IMR-90 (cell line): ENCODE measurements at regions not wholly inside any gene's neighbourhood (a gene's known extent, or its start where the extent isn't known, plus 50 kb on each side); places are given as distances from the start of the nearest gene placed in this dataset.

Source experiments
- ATAC-seq: fragments of 200-7000 bp; cut with Tn5 transposase; 2 replicates; pipeline ENCODE4 v1.9.1; 2020; ENCODE audit warnings: low read depth, mild to moderate bottlenecking, moderate library complexity
- BruUV-seq: library from RNA; stranded (reverse); fragments of 400-500 nt; replicated peaks from 2 replicates; lab custom pipeline; 2021; lab: Mats Ljungman, UMichigan
- CTCF ChIA-PET: fragments of 300-600 bp; formaldehyde crosslinking; extraction: SDS; loops from one replicate; lab custom pipeline; 2021; ENCODE audit warnings: antibody characterized with exemption; lab: Yijun Ruan, JAX
- POLR2A ChIA-PET: fragments of 300-600 bp; sonication (Branson Sonifier 250); formaldehyde crosslinking; loops from one replicate; lab custom pipeline; 2022; ENCODE audit warnings: antibody characterized with exemption; ENCODE audit not compliant: unreplicated experiment; lab: Charles Lee
- DNase-seq: peaks from one replicate; pipeline ENCODE4 v3.0.0; 2013
- H2AFZ ChIP-seq: replicated peaks from 2 replicates; pipeline ENCODE3; 2013; ENCODE audit warnings: low read length, mild to moderate bottlenecking; ENCODE audit not compliant: poor library complexity
- H2AK5ac ChIP-seq: 2 replicates; pipeline ENCODE4 v1.6.1; 2013; ENCODE audit warnings: low read depth, low read length, inconsistent platforms
- H2AK9ac ChIP-seq: replicated peaks from 2 replicates; pipeline ENCODE3; 2013; ENCODE audit warnings: mild to moderate bottlenecking, low read depth, low read length, moderate library complexity; ENCODE audit not compliant: poor library complexity
- H2BK120ac ChIP-seq: 2 replicates; pipeline ENCODE4 v1.6.1; 2013; ENCODE audit warnings: low read depth, low read length, inconsistent platforms
- H2BK15ac ChIP-seq: 3 replicates; pipeline ENCODE4 v1.6.1; 2013; ENCODE audit warnings: low read depth, low read length, inconsistent platforms
- H2BK20ac ChIP-seq: 2 replicates; pipeline ENCODE4 v1.6.1; 2013; ENCODE audit warnings: low read depth, mild to moderate bottlenecking, inconsistent platforms, low read length, moderate library complexity
- H2BK5ac ChIP-seq: 2 replicates; pipeline ENCODE4 v1.6.1; 2013; ENCODE audit warnings: mild to moderate bottlenecking, low read depth, low read length, inconsistent platforms; ENCODE audit not compliant: poor library complexity, severe bottlenecking
- H3K14ac ChIP-seq: replicated peaks from 2 replicates; pipeline ENCODE4 v1.6.1; 2013; ENCODE audit warnings: low read depth, low read length, inconsistent platforms
- H3K18ac ChIP-seq: 2 replicates; pipeline ENCODE4 v1.6.1; 2013; ENCODE audit warnings: low read depth, low read length, control low read depth
- H3K23ac ChIP-seq: 2 replicates; pipeline ENCODE4 v1.6.1; 2013; ENCODE audit warnings: low read depth, low read length, inconsistent platforms
- H3K27ac ChIP-seq: 2 replicates; pipeline ENCODE4 v1.5.1; 2013; ENCODE audit warnings: mild to moderate bottlenecking, control low read depth, low read length; ENCODE audit not compliant: insufficient read depth
- H3K27me3 ChIP-seq: 2 replicates; pipeline ENCODE4 v1.6.1; 2013; ENCODE audit warnings: low read length; ENCODE audit not compliant: control insufficient read depth, insufficient read depth
- H3K36me3 ChIP-seq: 2 replicates; pipeline ENCODE4 v1.6.1; 2013; ENCODE audit warnings: low read length, mixed read lengths; ENCODE audit not compliant: control insufficient read depth, insufficient read depth
- H3K4ac ChIP-seq: 2 replicates; pipeline ENCODE4 v1.6.1; 2013; ENCODE audit warnings: low read depth, low read length, inconsistent platforms
- H3K4me1 ChIP-seq: 2 replicates; pipeline ENCODE4 v1.6.1; 2013; ENCODE audit warnings: low read length, mixed read lengths; ENCODE audit not compliant: control insufficient read depth, insufficient read depth
- H3K4me2 ChIP-seq: 2 replicates; pipeline ENCODE4 v1.6.1; 2013; ENCODE audit warnings: low read depth, mild to moderate bottlenecking, control low read depth, low read length, moderate library complexity
- H3K4me3 ChIP-seq: 2 replicates; pipeline ENCODE4 v1.5.1; 2013; ENCODE audit warnings: low read depth, mild to moderate bottlenecking, control low read depth, low read length, moderate library complexity; ENCODE audit not compliant: insufficient read depth
- H3K56ac ChIP-seq: 2 replicates; pipeline ENCODE4 v1.6.1; 2013; ENCODE audit warnings: low read length, inconsistent platforms; ENCODE audit not compliant: insufficient read depth; ENCODE audit errors: extremely low read depth
- H3K79me1 ChIP-seq, 2 experiments: 2 replicates each; pipeline ENCODE4 v1.6.1; 2013; ENCODE audit warnings: low read length in 2 of 2, inconsistent platforms in 1 of 2, low read depth in 1 of 2
- H3K9ac ChIP-seq: 2 replicates; pipeline ENCODE4 v1.6.1; 2013; ENCODE audit warnings: low read depth, low read length, control low read depth
- H3K9me1 ChIP-seq: 2 replicates; pipeline ENCODE4 v1.6.1; 2013; ENCODE audit warnings: low read length, inconsistent platforms; ENCODE audit not compliant: insufficient read depth
- H3K9me3 ChIP-seq: 2 replicates; pipeline ENCODE4 v1.6.1; 2013; ENCODE audit warnings: low read length; ENCODE audit not compliant: control insufficient read depth, insufficient read depth
- H4K20me1 ChIP-seq: 2 replicates; pipeline ENCODE4 v1.6.1; 2013; ENCODE audit warnings: low read length, inconsistent platforms; ENCODE audit not compliant: insufficient read depth
- H4K5ac ChIP-seq: 2 replicates; pipeline ENCODE4 v1.6.1; 2013; ENCODE audit warnings: mild to moderate bottlenecking, low read depth, low read length, control low read depth
- H4K8ac ChIP-seq, 2 experiments: 2 replicates each; pipeline ENCODE4 v1.6.1; 2013; ENCODE audit warnings: low read depth in 2 of 2, low read length in 2 of 2, control low read depth in 1 of 2, inconsistent platforms in 1 of 2
- H4K91ac ChIP-seq: 2 replicates; pipeline ENCODE4 v1.6.1; 2013; ENCODE audit warnings: low read depth, low read length, inconsistent platforms; ENCODE audit not compliant: insufficient read depth
- BHLHE40 ChIP-seq: fragments of 150-350 bp; IDR thresholded peaks from 2 replicates; pipeline ENCODE4 v1.6.1; 2016; ENCODE audit warnings: mild to moderate bottlenecking, low read depth, low read length
- CEBPB ChIP-seq: IDR thresholded peaks from 2 replicates; pipeline ENCODE4 v1.6.1; 2012; ENCODE audit warnings: low read depth, low read length, improper control_type of control experiment
- CHD1 ChIP-seq: IDR thresholded peaks from 2 replicates; pipeline ENCODE4 v1.6.1; 2012; ENCODE audit warnings: low read depth, low read length, improper control_type of control experiment
- FOS ChIP-seq: fragments of 150-350 bp; IDR thresholded peaks from 2 replicates; pipeline ENCODE4 v1.6.1; 2016; ENCODE audit warnings: low read depth, low read length
- MAFK ChIP-seq: IDR thresholded peaks from 2 replicates; pipeline ENCODE4 v1.6.1; 2012; ENCODE audit warnings: low read depth, low read length, improper control_type of control experiment
- MXI1 ChIP-seq: IDR thresholded peaks from 2 replicates; pipeline ENCODE4 v1.6.1; 2012; ENCODE audit warnings: low read depth, mild to moderate bottlenecking, low read length, moderate library complexity, borderline replicate concordance
- POLR2A ChIP-seq: IDR thresholded peaks from 2 replicates; pipeline ENCODE4 v1.6.1; 2012; ENCODE audit warnings: mild to moderate bottlenecking, low read depth, low read length
- RCOR1 ChIP-seq: IDR thresholded peaks from 2 replicates; pipeline ENCODE4 v1.6.1; 2012; ENCODE audit warnings: mild to moderate bottlenecking, low read length, improper control_type of control experiment; ENCODE audit not compliant: insufficient replicate concordance
- RFX5 ChIP-seq: IDR thresholded peaks from 2 replicates; pipeline ENCODE4 v1.8.0; 2012; ENCODE audit warnings: low read depth, mild to moderate bottlenecking, low read length, moderate library complexity
- SMC3 ChIP-seq: fragments of 150-350 bp; IDR thresholded peaks from 2 replicates; pipeline ENCODE4 v1.6.1; 2016; ENCODE audit warnings: low read depth, mild to moderate bottlenecking, antibody characterized with exemption, low read length, moderate library complexity
- WGBS, 2 experiments: methylation state at CpG; one replicate each; pipeline versions ENCODE4 v1.1.5 to v1.1.7; 2013; ENCODE audit warnings: missing lambda C conversion rate in 2 of 2; ENCODE audit not compliant: insufficient read length in 1 of 2; ENCODE audit errors: extremely low coverage in 2 of 2; 5-methylcytosine and 5-hydroxymethylcytosine counted together
- dilution Hi-C: fragments of 300-500 bp; cut with HindIII; formaldehyde crosslinking; loops from one replicate; pipeline ENCODE4 v1.14.3; 2018; ENCODE audit warnings: low sequenced_read_pairs; ENCODE audit not compliant: unreplicated experiment
- in situ Hi-C: fragments of 300-500 bp; cut with MboI; formaldehyde crosslinking; loops from 3 replicates; pipeline ENCODE4 v1.14.3; 2019; ENCODE audit warnings: low sequenced_read_pairs, inconsistent platforms, mixed read lengths
- intact Hi-C: fragments of 100-400 bp; cut with micrococcal nuclease; formaldehyde crosslinking; loops from 2 replicates; pipeline ENCODE4 v1.10.0; 2022
- TF ChIP-seq, protein P1 (sequence below): fragments of 150-350 bp; IDR thresholded peaks from 2 replicates; pipeline ENCODE4 v1.6.1; 2016; ENCODE audit warnings: low read depth, mild to moderate bottlenecking, low read length, moderate library complexity, borderline replicate concordance
- TF ChIP-seq, protein P2 (sequence below): conservative IDR thresholded peaks from 2 replicates; pipeline ENCODE4 v1.5.1; 2012; ENCODE audit warnings: mild to moderate bottlenecking, low read depth, low read length, improper control_type of control experiment
- TF ChIP-seq, protein P3 (sequence below): fragments of 150-350 bp; IDR thresholded peaks from 2 replicates; pipeline ENCODE4 v1.6.1; 2017; ENCODE audit warnings: mild to moderate bottlenecking, antibody characterized with exemption, low read length, low read depth

DNA sequence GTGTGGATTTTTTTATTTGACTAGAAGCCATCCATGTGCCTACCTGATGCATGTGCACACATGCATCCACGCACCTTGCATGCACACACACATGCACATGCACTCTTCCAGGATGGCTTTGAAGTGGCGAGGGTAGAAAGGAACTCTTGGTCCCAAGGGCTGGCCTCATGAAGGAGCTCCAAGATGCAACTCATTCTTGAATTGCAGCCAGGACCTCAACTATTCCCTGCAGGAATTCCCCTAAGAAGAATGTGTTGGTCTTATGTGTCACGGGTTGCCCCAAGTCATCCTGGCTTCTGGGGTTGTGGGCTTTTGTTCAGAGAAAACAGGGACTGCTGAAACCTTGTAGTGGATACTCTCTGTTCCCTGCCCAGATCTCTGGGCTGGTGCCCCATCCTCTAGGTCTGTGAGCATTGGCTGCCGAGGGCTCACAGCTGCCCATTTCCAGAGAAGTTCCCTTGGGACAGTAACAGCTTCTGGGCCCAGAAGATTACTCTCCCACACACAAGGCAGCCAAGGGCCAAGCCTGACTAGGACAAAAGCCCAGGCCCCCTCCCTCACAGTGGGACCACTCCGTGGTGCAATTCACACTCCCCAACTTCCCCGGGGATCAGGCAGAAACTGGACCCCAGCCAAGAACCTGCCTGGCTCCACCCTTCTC lies 137.6 kb downstream of the COPS8 start:
- Histone ChIP-seq H3K4me2 (peak overlapping the region; percentile 30; the same call in 1 of the 2 replicates), H3K18ac (peak overlapping the region; percentile 94), H3K27ac (peak overlapping the region; percentile 99), H4K91ac (peak overlapping the region; percentile 99), H3K23ac (peak overlapping the region; percentile 84), H2BK120ac (peak overlapping the region; percentile 97), H3K14ac (peak overlapping the region; percentile 88), H2AK9ac (peak overlapping the region; percentile 46), H3K9me3 (no peaks in the 10 kb centered on the region), H3K36me3 (no peaks in the 10 kb centered on the region), H3K4me1 (peaks cover 30% of the 10 kb centered on the region), H3K56ac (peak overlapping the region; percentile 96), H2BK20ac (peak overlapping the region; percentile 91), H2BK5ac (peak overlapping the region; percentile 95), H3K9ac (peak overlapping the region; percentile 82), H2AK5ac (peak overlapping the region; percentile 87), H3K79me1 (peaks cover 0 to 18% of the 10 kb centered on the region in 2 experiments; a peak in 2 of 4 replicates), H2AFZ (peak overlapping the region; percentile 0), H4K8ac (peak overlapping the region; percentile 88), H4K5ac (peak overlapping the region; percentile 97), H3K4ac (peak overlapping the region; percentile 96), H3K27me3 (no peaks in the 10 kb centered on the region), H3K9me1 (peaks cover 22% of the 10 kb centered on the region), H4K20me1 (no peaks in the 10 kb centered on the region), H3K4me3 (no peak overlapping the region), H2BK15ac (peak overlapping the region; percentile 47; the same call in 2 of the 3 replicates)
- intact Hi-C loops (loop anchor here (2.0 kb wide), 2 partner anchors 33 to 53 kb away; no protein-coding TSS in a partner anchor), in situ Hi-C loops (no loop called here), dilution Hi-C loops (no loop called here)
- 8% methylated on average over 2 of the region's 6 CpGs; no CpG with 5 or more reads in 1 of the 2 experiments for WGBS, 2 experiments
- ATAC-seq (peak; percentile 64), DNase-seq (peak; percentile 100)
- POLR2A ChIA-PET = interaction anchor here (0.6 to 2.5 kb wide), 12 partner anchors 11 to 77 kb away, joined by 3 to 11 read pairs (median 4); no protein-coding TSS in a partner anchor
- CTCF ChIA-PET = interaction anchor here (0.7 to 1.2 kb wide), 5 partner anchors 35 to 77 kb away, joined by 3 to 5 read pairs (median 3); no protein-coding TSS in a partner anchor
- TSS peak; percentile 61 for BruUV-seq
- TF ChIP-seq, protein P1, sequence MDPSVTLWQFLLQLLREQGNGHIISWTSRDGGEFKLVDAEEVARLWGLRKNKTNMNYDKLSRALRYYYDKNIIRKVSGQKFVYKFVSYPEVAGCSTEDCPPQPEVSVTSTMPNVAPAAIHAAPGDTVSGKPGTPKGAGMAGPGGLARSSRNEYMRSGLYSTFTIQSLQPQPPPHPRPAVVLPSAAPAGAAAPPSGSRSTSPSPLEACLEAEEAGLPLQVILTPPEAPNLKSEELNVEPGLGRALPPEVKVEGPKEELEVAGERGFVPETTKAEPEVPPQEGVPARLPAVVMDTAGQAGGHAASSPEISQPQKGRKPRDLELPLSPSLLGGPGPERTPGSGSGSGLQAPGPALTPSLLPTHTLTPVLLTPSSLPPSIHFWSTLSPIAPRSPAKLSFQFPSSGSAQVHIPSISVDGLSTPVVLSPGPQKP = no peak
- peak; percentile 58; the same call in 1 of the 2 replicates for TF ChIP-seq POLR2A
- TF ChIP-seq RCOR1 = peak; percentile 56
- TF ChIP-seq FOS = 0 out of 2 replicates have a peak, but pooled peaks have one; percentile 50
- no peak for TF ChIP-seq RFX5
- TF ChIP-seq, protein P2, sequence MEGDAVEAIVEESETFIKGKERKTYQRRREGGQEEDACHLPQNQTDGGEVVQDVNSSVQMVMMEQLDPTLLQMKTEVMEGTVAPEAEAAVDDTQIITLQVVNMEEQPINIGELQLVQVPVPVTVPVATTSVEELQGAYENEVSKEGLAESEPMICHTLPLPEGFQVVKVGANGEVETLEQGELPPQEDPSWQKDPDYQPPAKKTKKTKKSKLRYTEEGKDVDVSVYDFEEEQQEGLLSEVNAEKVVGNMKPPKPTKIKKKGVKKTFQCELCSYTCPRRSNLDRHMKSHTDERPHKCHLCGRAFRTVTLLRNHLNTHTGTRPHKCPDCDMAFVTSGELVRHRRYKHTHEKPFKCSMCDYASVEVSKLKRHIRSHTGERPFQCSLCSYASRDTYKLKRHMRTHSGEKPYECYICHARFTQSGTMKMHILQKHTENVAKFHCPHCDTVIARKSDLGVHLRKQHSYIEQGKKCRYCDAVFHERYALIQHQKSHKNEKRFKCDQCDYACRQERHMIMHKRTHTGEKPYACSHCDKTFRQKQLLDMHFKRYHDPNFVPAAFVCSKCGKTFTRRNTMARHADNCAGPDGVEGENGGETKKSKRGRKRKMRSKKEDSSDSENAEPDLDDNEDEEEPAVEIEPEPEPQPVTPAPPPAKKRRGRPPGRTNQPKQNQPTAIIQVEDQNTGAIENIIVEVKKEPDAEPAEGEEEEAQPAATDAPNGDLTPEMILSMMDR = no peak
- TF ChIP-seq, protein P3, sequence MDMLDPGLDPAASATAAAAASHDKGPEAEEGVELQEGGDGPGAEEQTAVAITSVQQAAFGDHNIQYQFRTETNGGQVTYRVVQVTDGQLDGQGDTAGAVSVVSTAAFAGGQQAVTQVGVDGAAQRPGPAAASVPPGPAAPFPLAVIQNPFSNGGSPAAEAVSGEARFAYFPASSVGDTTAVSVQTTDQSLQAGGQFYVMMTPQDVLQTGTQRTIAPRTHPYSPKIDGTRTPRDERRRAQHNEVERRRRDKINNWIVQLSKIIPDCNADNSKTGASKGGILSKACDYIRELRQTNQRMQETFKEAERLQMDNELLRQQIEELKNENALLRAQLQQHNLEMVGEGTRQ = peak; percentile 58
- TF ChIP-seq MAFK = 0 out of 2 replicates have a peak, but pooled peaks have one; percentile 5
- no peak for TF ChIP-seq MXI1
- TF ChIP-seq SMC3 = peak; percentile 15
- TF ChIP-seq CHD1 = no peak
- TF ChIP-seq CEBPB = peak; percentile 47; the same call in 1 of the 2 replicates
- TF ChIP-seq BHLHE40 = peak; percentile 73; the same call in 1 of the 2 replicates
